GM19468 (cell line): ENCODE measurements at regions not wholly inside any gene's neighbourhood (a gene's known extent, or its start where the extent isn't known, plus 50 kb on each side); places are given as distances from the start of the nearest gene placed in this dataset.

ENCODE experiments used
- ATAC-seq: cut with Tn5 transposase; IDR thresholded peaks from one replicate; pipeline ENCODE4 v1.9.1; 2021; ENCODE audit warnings: mild to moderate bottlenecking, moderate library complexity, moderate number of reproducible peaks; ENCODE audit not compliant: unreplicated experiment; ENCODE audit errors: extremely low read depth

- no peak for ATAC-seq
Observed at GRCh38 chr4:96730432-96730831, 890.5 kb downstream of the PDHA2 start.

GRCh38 chr4:96736352-96736889 lies 896.5 kb downstream of the PDHA2 start:
- no peak for ATAC-seq

GRCh38 chr4:96739101-96739500 lies 899.2 kb downstream of the PDHA2 start:
- ATAC-seq = no peak

- ATAC-seq = no peak
Observed at GRCh38 chr4:96742332-96743014, 902.6 kb downstream of the PDHA2 start.

DNA sequence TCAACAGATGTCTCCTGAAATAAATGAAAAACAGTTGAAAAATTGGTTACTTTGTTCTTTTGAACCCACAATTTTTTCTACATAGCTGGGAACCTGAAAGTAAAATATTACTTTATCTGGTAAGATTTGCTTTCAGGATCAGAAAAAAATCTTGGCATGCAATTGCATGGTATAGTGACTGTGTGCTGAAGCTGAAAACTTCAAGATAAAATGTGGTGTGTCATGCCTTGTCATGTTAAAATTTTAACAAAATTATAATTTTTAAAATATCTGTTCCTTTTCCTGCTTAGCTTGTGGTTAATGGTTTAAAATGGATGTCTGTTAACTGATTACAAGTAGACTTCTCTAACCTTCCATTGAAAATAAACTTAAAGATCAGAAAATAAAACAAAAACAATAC lies 904.8 kb downstream of the PDHA2 start:
- ATAC-seq = no peak

- ATAC-seq = no peak
Observed at GRCh38 chr4:96753216-96753615, 913.3 kb downstream of the PDHA2 start.

GRCh38 chr4:96755569-96756484 lies 915.9 kb downstream of the PDHA2 start:
- ATAC-seq = no peak

- no peak for ATAC-seq
Observed at GRCh38 chr4:96756584-96756983, 916.7 kb downstream of the PDHA2 start.

GRCh38 chr4:96763546-96763945 lies 923.7 kb downstream of the PDHA2 start:
- ATAC-seq = no peak

GRCh38 chr4:96766359-96766758 lies 926.5 kb downstream of the PDHA2 start:
- ATAC-seq = no peak

DNA sequence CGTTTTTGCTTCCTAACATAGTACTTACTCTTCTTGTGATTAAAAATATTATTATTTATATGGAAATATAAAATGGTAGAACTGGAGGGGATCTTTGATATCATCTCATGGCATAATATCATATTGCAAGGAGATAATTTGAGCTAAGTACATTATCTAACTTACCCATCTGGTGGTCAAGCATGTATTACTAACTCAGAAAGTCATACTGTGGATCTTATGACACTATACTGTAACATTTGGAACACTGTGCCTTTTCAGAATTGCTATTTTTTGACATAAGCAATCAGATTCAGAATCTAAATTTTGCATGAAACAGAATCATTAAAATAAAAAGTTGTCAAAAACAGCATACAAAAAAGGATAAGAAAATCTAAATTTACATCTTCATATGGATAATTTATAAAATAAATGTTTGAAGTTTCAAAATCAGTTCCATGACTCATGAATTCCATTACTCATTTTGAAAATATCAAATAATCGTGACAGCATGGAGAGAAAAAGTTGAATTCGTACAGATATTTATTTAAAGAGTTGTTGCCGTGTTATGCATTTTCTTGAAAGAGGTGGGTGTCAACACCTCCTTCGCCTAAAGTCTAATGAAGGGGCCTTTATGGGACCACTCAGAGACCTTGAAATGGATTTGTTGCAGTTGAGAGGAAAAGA lies 928.1 kb downstream of the PDHA2 start:
- no peak for ATAC-seq

GRCh38 chr4:96775501-96775900 lies 935.6 kb downstream of the PDHA2 start:
- ATAC-seq = no peak

DNA sequence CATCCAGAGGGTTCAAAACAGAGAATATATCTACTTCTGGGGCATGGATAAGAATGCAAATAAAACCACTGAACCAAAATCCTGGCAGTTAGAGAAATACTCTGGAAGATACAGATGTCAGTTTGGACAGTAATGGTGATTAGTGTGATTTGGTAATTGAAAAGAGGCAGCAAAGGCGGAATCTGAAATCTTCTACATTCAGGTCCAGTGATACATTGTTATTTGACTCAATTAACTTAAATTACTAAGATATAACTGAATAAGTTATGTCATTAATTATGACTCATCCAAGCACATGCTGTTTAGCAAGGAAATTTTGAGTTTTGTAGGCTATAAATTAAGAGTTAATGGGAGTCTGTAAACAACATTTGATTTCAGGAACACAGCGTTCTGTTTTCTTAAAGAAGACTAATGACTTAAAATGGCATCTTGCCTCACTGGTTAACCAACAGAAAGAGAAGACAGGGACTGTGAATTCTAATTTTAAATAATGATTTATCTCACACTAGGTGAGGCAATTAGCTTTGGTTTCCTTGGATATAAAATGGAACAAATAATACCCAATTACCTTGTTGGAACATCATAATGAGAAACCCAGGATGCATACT lies 937.1 kb downstream of the PDHA2 start:
- ATAC-seq = no peak

DNA sequence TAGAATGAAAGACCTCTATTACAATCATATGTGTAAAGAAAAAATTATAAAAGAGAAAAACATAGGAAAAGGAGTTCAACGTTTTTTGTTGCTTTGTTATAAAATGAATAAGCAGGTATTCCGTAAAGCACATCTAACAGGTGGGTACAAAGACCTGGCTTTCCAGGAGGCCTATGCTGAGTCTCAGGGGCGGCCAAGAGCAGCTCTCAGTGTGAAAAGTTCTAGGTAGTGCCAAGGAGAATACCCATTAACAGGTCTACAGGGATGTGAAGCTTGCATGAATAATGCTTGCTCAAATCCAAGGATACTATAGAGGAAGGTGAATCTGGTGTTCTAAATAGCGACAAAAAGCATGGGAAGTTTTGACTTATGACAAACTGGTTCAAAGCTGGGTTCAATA lies 944.4 kb downstream of the PDHA2 start:
- ATAC-seq = no peak

GRCh38 chr4:96786306-96786705 lies 946.4 kb downstream of the PDHA2 start:
- ATAC-seq = no peak

- no peak for ATAC-seq
Observed at GRCh38 chr4:96787766-96788165, 947.9 kb downstream of the PDHA2 start.

GRCh38 chr4:96809563-96809962 lies 969.7 kb downstream of the PDHA2 start:
- ATAC-seq = no peak

- ATAC-seq = no peak
Observed at GRCh38 chr4:96827086-96827485, 987.2 kb downstream of the PDHA2 start.

- no peak for ATAC-seq
Observed at GRCh38 chr4:96833831-96834230, 993.9 kb downstream of the PDHA2 start.

DNA sequence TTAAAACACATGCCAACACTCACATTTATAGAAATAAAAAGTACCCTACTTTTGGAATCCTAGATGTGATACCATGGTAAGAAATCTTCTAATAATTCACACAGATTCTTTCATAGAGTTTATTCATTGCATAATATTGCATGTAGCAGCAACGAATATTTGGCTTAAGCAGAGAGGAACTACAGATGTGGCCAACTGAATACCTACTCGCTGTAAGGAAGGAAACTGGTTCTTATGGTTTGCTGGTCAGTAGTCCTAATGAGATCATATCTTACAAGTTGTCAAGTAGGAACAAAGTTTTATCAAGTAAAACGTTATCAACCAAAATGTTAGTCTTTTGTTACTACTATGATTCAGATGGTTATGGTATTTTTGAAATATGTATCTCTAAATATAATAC lies 996.1 kb downstream of the PDHA2 start:
- ATAC-seq = no peak
